ENCODE measurements at regions not wholly inside any gene's neighbourhood (a gene's known extent, or its start where the extent isn't known, plus 50 kb on each side); places are given as distances from the start of the nearest gene placed in this dataset.

- Histone ChIP-seq H3K4me1 (ENCODE audit: insufficient read depth) (no peaks in the 10 kb centered on the region), H3K27me3 (ENCODE audit: insufficient read depth) (no peaks in the 10 kb centered on the region), H3K4me3 (no peak overlapping the region), H4K20me1 (replicated peaks; ENCODE audit: insufficient read depth) (no peaks in the 10 kb centered on the region), H3K27ac (ENCODE audit: low read depth) (no peak overlapping the region), H3K79me2 (replicated peaks; ENCODE audit: insufficient read depth) (no peaks in the 10 kb centered on the region), H3K4me2 (no peak overlapping the region), H3F3A (replicated peaks; ENCODE audit: low read depth) (no peaks in the 10 kb centered on the region), H3K9me2 (ENCODE audit: insufficient read depth) (no peaks in the 10 kb centered on the region), H3K36me3 (ENCODE audit: insufficient read depth) (no peaks in the 10 kb centered on the region), H2AFZ (peak overlapping the region; percentile 28; the same call in 1 of the 2 replicates)
- Mint-ChIP-seq H3K4me3 (no peak overlapping the region), H3K4me1 (no peaks in the 10 kb centered on the region), H3K36me3 (ENCODE audit: low read depth) (no peaks in the 10 kb centered on the region), H3K9me3 (no peaks in the 10 kb centered on the region), H3K27ac (no peak overlapping the region), H3K27me3 (ENCODE audit: insufficient read depth, low read depth, poor library complexity) (no peaks in the 10 kb centered on the region)
- no peak for DNase-seq (ENCODE audit: low spot score)
- TF ChIP-seq NANOG (IDR thresholded peaks at IDR 0.05; ENCODE audit: borderline replicate concordance) (no peak), STAT1 (IDR thresholded peaks at IDR 0.05; ENCODE audit: unreplicated experiment) (no peak), EZH2phosphoT487 (IDR thresholded peaks at IDR 0.05; ENCODE audit: unreplicated experiment) (no peak), ETS1 (IDR thresholded peaks at IDR 0.05) (no peak), JUNB (IDR thresholded peaks at IDR 0.05; ENCODE audit: unreplicated experiment) (no peak), CTCF (conservative IDR thresholded peaks at IDR 0.05; ENCODE audit: low read depth in 2 of 2) (no peak), ZNF331 (CRISPR knock-in tag; IDR thresholded peaks at IDR 0.05; ENCODE audit: low read depth) (no peak), ZNF114 (CRISPR knock-in tag; IDR thresholded peaks at IDR 0.05) (no peak), CREB1 (CRISPR knock-in tag; IDR thresholded peaks at IDR 0.05; ENCODE audit: low read depth) (no peak), REST (IDR thresholded peaks at IDR 0.05; ENCODE audit: unreplicated experiment) (no peak), EZH2 (IDR thresholded peaks at IDR 0.05; ENCODE audit: low read depth, unreplicated experiment) (no peak), POLR2AphosphoS5 (IDR thresholded peaks at IDR 0.05; ENCODE audit: low read depth) (no peak), ZNF462 (CRISPR knock-in tag; IDR thresholded peaks at IDR 0.05) (no peak)
- ATAC-seq: no peak
Observed at GRCh38 chr9:108290839-108291585, 564.8 kb downstream of the ACTL7B start.

All from GM23338 (cell line).